MCF 10A (cell line): ENCODE measurements at regions not wholly inside any gene's neighbourhood (a gene's known extent, or its start where the extent isn't known, plus 50 kb on each side); places are given as distances from the start of the nearest gene placed in this dataset.

Experiments
- BruUV-seq: library from RNA; stranded (reverse); fragments of 400-500 nt; replicated peaks from 2 replicates; lab custom pipeline; 2021; lab: Mats Ljungman, UMichigan
- CTCF ChIA-PET: fragments of 300-600 bp; sonication (Branson Sonifier 250); formaldehyde crosslinking; extraction: SDS; loops from one replicate; lab custom pipeline; 2021; ENCODE audit warnings: antibody characterized with exemption, inconsistent platforms; lab: Yijun Ruan, JAX
- POLR2A ChIA-PET: fragments of 300-600, 350-650 bp; sonication (Branson Sonifier 250); formaldehyde crosslinking; extraction: SDS; loops from one replicate; lab custom pipeline; 2020; ENCODE audit warnings: antibody characterized with exemption, inconsistent platforms; lab: Yijun Ruan, JAX
- DNase-seq: peaks from one replicate; pipeline ENCODE4 v3.0.0-alpha.2; 2018; ENCODE audit not compliant: unreplicated experiment
- H3K27ac Mint-ChIP-seq: one replicate; pipeline ENCODE4 v1.8.0; 2022; ENCODE audit warnings: mild to moderate bottlenecking, low read depth, mixed read lengths; ENCODE audit not compliant: unreplicated experiment
- H3K27me3 Mint-ChIP-seq: one replicate; pipeline ENCODE4 v1.8.0; 2022; ENCODE audit warnings: mixed read lengths; ENCODE audit not compliant: insufficient read depth, unreplicated experiment
- H3K36me3 Mint-ChIP-seq: one replicate; pipeline ENCODE4 v1.8.0; 2022; ENCODE audit warnings: mild to moderate bottlenecking, moderate library complexity, mixed read lengths; ENCODE audit not compliant: insufficient read depth, unreplicated experiment
- H3K4me1 Mint-ChIP-seq: one replicate; pipeline ENCODE4 v1.8.0; 2022; ENCODE audit warnings: mixed read lengths; ENCODE audit not compliant: insufficient read depth, unreplicated experiment
- H3K4me3 Mint-ChIP-seq: one replicate; pipeline ENCODE4 v1.8.0; 2022; ENCODE audit warnings: mild to moderate bottlenecking, moderate library complexity, mixed read lengths; ENCODE audit not compliant: unreplicated experiment
- H3K9me3 Mint-ChIP-seq: one replicate; pipeline ENCODE4 v1.8.0; 2022; ENCODE audit warnings: mixed read lengths; ENCODE audit not compliant: unreplicated experiment
- CTCF ChIP-seq: fragments of 200-600 bp; IDR thresholded peaks from one replicate; pipeline ENCODE4 v1.8.0; 2022; ENCODE audit warnings: antibody characterized with exemption, mild to moderate bottlenecking; ENCODE audit not compliant: unreplicated experiment
- intact Hi-C: fragments of 100-400 bp; cut with micrococcal nuclease; formaldehyde crosslinking; loops from 2 replicates; pipeline ENCODE4 v1.14.1; 2022

GRCh38 chr2:238606311-238606710 lies 179.6 kb downstream of the ASB1 start:
- ChIA-PET CTCF (interaction anchor here (0.6 kb wide), 1 partner anchor 125 kb away, joined by 3 read pairs; no protein-coding TSS in a partner anchor), POLR2A (no interaction called here)
- peaks cover 29% of the 10 kb centered on the region for H3K9me3 Mint-ChIP-seq

GRCh38 chr2:238613610-238614009 lies 186.9 kb downstream of the ASB1 start:
- no peak overlapping the region for H3K4me3 Mint-ChIP-seq
- ChIA-PET POLR2A (no interaction called here), CTCF (interaction anchor here (0.6 kb wide), 1 partner anchor 8 kb away, joined by 3 read pairs; no protein-coding TSS in a partner anchor)
- intact Hi-C loops = no loop called here
- no peaks in the 10 kb centered on the region for H3K4me1 Mint-ChIP-seq
- peaks cover 7% of the 10 kb centered on the region for H3K9me3 Mint-ChIP-seq
- H3K36me3 Mint-ChIP-seq = no peaks in the 10 kb centered on the region
- no peak for DNase-seq
- no peak for TF ChIP-seq CTCF
- no peaks in the 10 kb centered on the region for H3K27me3 Mint-ChIP-seq
- H3K27ac Mint-ChIP-seq = no peak overlapping the region
- no TSS peak for BruUV-seq

More at GRCh38 chr2:238606311-238606710, 179.6 kb downstream of the ASB1 start:
- no peaks in the 10 kb centered on the region for H3K27me3 Mint-ChIP-seq
- no peak overlapping the region for H3K4me3 Mint-ChIP-seq
- no peak for DNase-seq
- H3K36me3 Mint-ChIP-seq = no peaks in the 10 kb centered on the region
- no peak for TF ChIP-seq CTCF
- intact Hi-C loops = no loop called here
- peaks cover 11% of the 10 kb centered on the region for H3K4me1 Mint-ChIP-seq
- BruUV-seq = no TSS peak
- H3K27ac Mint-ChIP-seq = no peak overlapping the region

GRCh38 chr2:238614376-238614775 lies 187.6 kb downstream of the ASB1 start:
- Mint-ChIP-seq H3K9me3 (peaks cover 7% of the 10 kb centered on the region), H3K27me3 (no peaks in the 10 kb centered on the region), H3K27ac (no peak overlapping the region), H3K36me3 (no peaks in the 10 kb centered on the region), H3K4me3 (no peak overlapping the region), H3K4me1 (no peaks in the 10 kb centered on the region)
- TF ChIP-seq CTCF = no peak
- DNase-seq = no peak
- POLR2A ChIA-PET = interaction anchor here (0.6 kb wide), 1 partner anchor 13 kb away, joined by 3 read pairs; no protein-coding TSS in a partner anchor
- no TSS peak for BruUV-seq
- intact Hi-C loops = no loop called here
- CTCF ChIA-PET = no interaction called here

- Mint-ChIP-seq H3K4me3 (no peak overlapping the region), H3K4me1 (no peaks in the 10 kb centered on the region), H3K36me3 (no peaks in the 10 kb centered on the region), H3K27me3 (no peaks in the 10 kb centered on the region), H3K9me3 (peaks cover 7% of the 10 kb centered on the region), H3K27ac (no peak overlapping the region)
- ChIA-PET CTCF (no interaction called here), POLR2A (no interaction called here)
- DNase-seq = no peak
- BruUV-seq = no TSS peak
- intact Hi-C loops = no loop called here
- TF ChIP-seq CTCF = no peak
Measured at GRCh38 chr2:238615187-238615586, 188.5 kb downstream of the ASB1 start.
